Thyroid gland (tissue), 4 donors: ENCODE measurements at regions not wholly inside any gene's neighbourhood (a gene's known extent, or its start where the extent isn't known, plus 50 kb on each side); places are given as distances from the start of the nearest gene placed in this dataset.

ENCODE experiments used
- DNase-seq, 2 donors: peaks; one replicate each; pipeline ENCODE4 v3.0.0-alpha.2; 2019
- H3K27ac ChIP-seq, 3 donors: fragments of 200-600 bp; sonication (generic); 1 replicate in 2 of 3; 2 replicates in 1 of 3; pipeline ENCODE4 v1.5.1; 2016 to 2019; ENCODE audit warnings: mild to moderate bottlenecking in 1 of 3, moderate library complexity in 1 of 3
- H3K27me3 ChIP-seq: fragments of 200-600 bp; sonication (generic); one replicate; pipeline ENCODE4 v1.5.1; 2019
- H3K36me3 ChIP-seq, 2 donors: fragments of 200-600 bp; sonication (generic); one replicate each; pipeline ENCODE4 v1.5.1; 2016 to 2019
- H3K4me1 ChIP-seq, 2 donors: fragments of 200-600 bp; sonication (generic); one replicate each; pipeline ENCODE4 v1.5.1; 2017 to 2019
- H3K4me3 ChIP-seq, 3 donors: fragments of 200-600 bp; sonication (generic); replicated peaks in 1 of 3; 1 replicate in 2 of 3; 2 replicates in 1 of 3; pipeline ENCODE4 v1.5.1; 2016; ENCODE audit warnings: mild to moderate bottlenecking in 1 of 3
- H3K9me3 ChIP-seq: fragments of 200-600 bp; sonication (generic); one replicate; pipeline ENCODE4 v1.5.1; 2017
- POLR2A ChIP-seq, 2 donors: fragments of 450-650 bp; IDR thresholded peaks; one replicate each; pipeline ENCODE4 v1.6.1; 2017; ENCODE audit warnings: antibody characterized with exemption in 2 of 2, mild to moderate bottlenecking in 2 of 2, moderate library complexity in 1 of 2
- WGBS, 2 donors: methylation state at CpG; one replicate each; pipeline ENCODE4 v1.1.5; 2017; 5-methylcytosine and 5-hydroxymethylcytosine counted together
- intact Hi-C: fragments of 100-400 bp; cut with DNase I; formaldehyde crosslinking; loops from one replicate; pipeline ENCODE4 v1.15.1; 2023
- TF ChIP-seq, protein P1 (sequence below), 6 experiments: fragments of 200-600 bp in 3 of 6; fragments of 450-650 bp in 3 of 6; sonication (generic) in 3 of 6; IDR thresholded peaks; one replicate each; pipeline ENCODE4 v1.5.1; 2016 to 2019; ENCODE audit warnings: antibody characterized with exemption in 6 of 6, mild to moderate bottlenecking in 2 of 6, inconsistent platforms in 1 of 6, moderate library complexity in 1 of 6

DNA sequence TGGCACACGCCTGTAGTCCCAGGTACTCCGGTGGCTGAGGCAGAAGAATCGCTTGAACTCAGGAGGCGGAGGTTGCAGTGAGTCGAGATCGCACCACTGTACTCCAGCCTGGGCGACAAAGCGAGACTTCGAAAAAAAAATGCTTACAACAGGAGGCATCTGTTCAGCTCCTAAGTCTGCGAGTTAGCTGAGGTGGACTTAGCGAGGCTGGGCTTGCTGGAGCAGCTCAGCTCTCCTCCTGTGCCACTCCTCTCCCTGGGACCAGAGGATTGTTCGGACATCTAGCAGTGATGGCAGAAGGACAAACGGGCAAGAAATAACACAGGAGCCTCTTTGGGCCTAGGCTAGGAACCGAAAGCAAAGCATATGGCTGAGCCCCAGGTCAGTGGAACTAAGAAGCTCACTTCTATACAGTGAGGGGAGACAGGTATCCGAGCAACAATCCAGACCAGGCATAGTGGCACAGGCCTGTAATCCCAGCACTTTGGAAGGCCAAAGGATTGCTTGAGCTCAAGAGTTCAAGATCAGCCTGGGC is 260.1 kb downstream of the GLI2 start:
- no peak for DNase-seq
- no peaks in the 10 kb centered on the region for H3K36me3 ChIP-seq
- no peaks in the 10 kb centered on the region for H3K4me1 ChIP-seq
- no peak overlapping the region for H3K27ac ChIP-seq
- H3K27me3 ChIP-seq: no peaks in the 10 kb centered on the region
- no peak overlapping the region for H3K4me3 ChIP-seq
- H3K9me3 ChIP-seq: no peaks in the 10 kb centered on the region
- intact Hi-C loops: no loop called here
- no peak for TF ChIP-seq POLR2A (IDR thresholded peaks at IDR 0.05)
- TF ChIP-seq, protein P1, sequence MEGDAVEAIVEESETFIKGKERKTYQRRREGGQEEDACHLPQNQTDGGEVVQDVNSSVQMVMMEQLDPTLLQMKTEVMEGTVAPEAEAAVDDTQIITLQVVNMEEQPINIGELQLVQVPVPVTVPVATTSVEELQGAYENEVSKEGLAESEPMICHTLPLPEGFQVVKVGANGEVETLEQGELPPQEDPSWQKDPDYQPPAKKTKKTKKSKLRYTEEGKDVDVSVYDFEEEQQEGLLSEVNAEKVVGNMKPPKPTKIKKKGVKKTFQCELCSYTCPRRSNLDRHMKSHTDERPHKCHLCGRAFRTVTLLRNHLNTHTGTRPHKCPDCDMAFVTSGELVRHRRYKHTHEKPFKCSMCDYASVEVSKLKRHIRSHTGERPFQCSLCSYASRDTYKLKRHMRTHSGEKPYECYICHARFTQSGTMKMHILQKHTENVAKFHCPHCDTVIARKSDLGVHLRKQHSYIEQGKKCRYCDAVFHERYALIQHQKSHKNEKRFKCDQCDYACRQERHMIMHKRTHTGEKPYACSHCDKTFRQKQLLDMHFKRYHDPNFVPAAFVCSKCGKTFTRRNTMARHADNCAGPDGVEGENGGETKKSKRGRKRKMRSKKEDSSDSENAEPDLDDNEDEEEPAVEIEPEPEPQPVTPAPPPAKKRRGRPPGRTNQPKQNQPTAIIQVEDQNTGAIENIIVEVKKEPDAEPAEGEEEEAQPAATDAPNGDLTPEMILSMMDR (IDR thresholded peaks at IDR 0.05): no peak
- 89 to 90% methylated on average over 15 of the region's 15 CpGs for WGBS, 2 donors

GRCh38 chr2:120999377-121000097 is 263.9 kb downstream of the GLI2 start:
- H3K9me3 ChIP-seq: no peaks in the 10 kb centered on the region
- no peaks in the 10 kb centered on the region for H3K4me1 ChIP-seq
- intact Hi-C loops: no loop called here
- no peak for DNase-seq
- H3K27me3 ChIP-seq: no peaks in the 10 kb centered on the region
- WGBS, 2 donors: 84 to 85% methylated on average over 6 of the region's 6 CpGs
- H3K4me3 ChIP-seq: no peak overlapping the region
- no peaks in the 10 kb centered on the region for H3K36me3 ChIP-seq
- TF ChIP-seq, protein P1 (IDR thresholded peaks at IDR 0.05): no peak
- TF ChIP-seq POLR2A (IDR thresholded peaks at IDR 0.05): no peak
- H3K27ac ChIP-seq: no peak overlapping the region

GRCh38 chr2:121000804-121001203 is 265.1 kb downstream of the GLI2 start:
- H3K27me3 ChIP-seq: no peaks in the 10 kb centered on the region
- 77 to 90% methylated on average over 3 of the region's 3 CpGs for WGBS, 2 donors
- H3K27ac ChIP-seq: no peak overlapping the region
- H3K9me3 ChIP-seq: no peaks in the 10 kb centered on the region
- no peak overlapping the region for H3K4me3 ChIP-seq
- TF ChIP-seq POLR2A (IDR thresholded peaks at IDR 0.05): no peak
- TF ChIP-seq, protein P1 (IDR thresholded peaks at IDR 0.05): no peak
- intact Hi-C loops: no loop called here
- DNase-seq: no peak
- no peaks in the 10 kb centered on the region for H3K36me3 ChIP-seq
- no peaks in the 10 kb centered on the region for H3K4me1 ChIP-seq

DNA sequence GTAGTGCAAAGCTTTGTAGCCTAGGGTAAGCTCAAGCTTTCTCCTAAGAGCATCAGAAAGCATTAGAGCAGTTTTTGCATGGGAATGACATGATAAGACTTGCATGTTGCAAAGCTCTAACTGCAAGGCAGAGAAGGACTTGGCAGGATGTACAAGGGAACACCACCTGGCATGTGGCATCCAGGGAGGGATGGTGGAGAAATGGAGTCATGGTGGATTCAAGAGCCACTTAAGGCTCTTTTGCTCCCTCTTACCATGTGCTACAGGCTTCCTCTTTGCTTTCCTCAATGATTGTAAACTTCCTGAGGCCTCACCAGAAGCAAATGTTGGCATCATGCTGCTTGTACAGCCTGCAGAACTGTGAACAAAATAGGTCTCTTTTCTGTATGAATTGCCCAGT is 266.0 kb downstream of the GLI2 start:
- H3K27me3 ChIP-seq: no peaks in the 10 kb centered on the region
- no peak overlapping the region for H3K4me3 ChIP-seq
- intact Hi-C loops: no loop called here
- H3K9me3 ChIP-seq: no peaks in the 10 kb centered on the region
- no peaks in the 10 kb centered on the region for H3K4me1 ChIP-seq
- TF ChIP-seq, protein P1 (IDR thresholded peaks at IDR 0.05): no peak
- no peak for TF ChIP-seq POLR2A (IDR thresholded peaks at IDR 0.05)
- no peak overlapping the region for H3K27ac ChIP-seq
- no peak for DNase-seq
- H3K36me3 ChIP-seq: no peaks in the 10 kb centered on the region

DNA sequence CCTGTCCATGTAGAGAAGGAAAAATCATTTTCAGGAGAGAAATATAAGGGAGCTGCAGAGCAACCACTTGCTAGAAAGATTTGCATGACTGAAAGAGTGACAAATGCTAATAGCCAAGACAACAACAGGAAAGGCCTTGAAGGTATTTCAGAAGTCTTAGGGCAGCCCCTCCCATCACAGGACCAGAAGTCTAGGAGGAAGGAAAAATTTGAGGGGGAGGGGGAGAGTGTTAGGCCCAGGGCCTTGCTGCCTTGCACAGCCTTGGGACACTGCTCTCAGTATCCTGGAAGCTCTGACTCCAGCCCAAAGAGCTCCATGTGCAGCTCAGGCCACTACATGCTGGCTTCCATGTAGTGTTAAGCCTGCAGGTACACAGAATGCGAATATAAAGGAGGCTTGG is 266.9 kb downstream of the GLI2 start:
- WGBS, 2 donors: 0% methylated on average over 1 of the region's 1 CpG
- Histone ChIP-seq H3K27ac (no peak overlapping the region), H3K4me3 (no peak overlapping the region), H3K36me3 (no peaks in the 10 kb centered on the region), H3K4me1 (no peaks in the 10 kb centered on the region), H3K27me3 (no peaks in the 10 kb centered on the region), H3K9me3 (no peaks in the 10 kb centered on the region)
- TF ChIP-seq, protein P1 (IDR thresholded peaks at IDR 0.05): no peak
- TF ChIP-seq POLR2A (IDR thresholded peaks at IDR 0.05): no peak
- intact Hi-C loops: no loop called here
- no peak for DNase-seq
